Testis (tissue), 2 donors: ENCODE measurements at regions not wholly inside any gene's neighbourhood (a gene's known extent, or its start where the extent isn't known, plus 50 kb on each side); places are given as distances from the start of the nearest gene placed in this dataset.

Source experiments
- POLR2A ChIP-seq: fragments of 450-650 bp; IDR thresholded peaks from one replicate; pipeline ENCODE4 v1.6.1; 2017; ENCODE audit warnings: antibody characterized with exemption, mild to moderate bottlenecking, moderate library complexity
- TF ChIP-seq, protein P1 (sequence below), 3 experiments: fragments of 450-650 bp in 2 of 3; fragments of 200-600 bp in 1 of 3; sonication (generic) in 1 of 3; IDR thresholded peaks; one replicate each; pipeline ENCODE4 v1.5.1; 2016 to 2019; ENCODE audit warnings: antibody characterized with exemption in 3 of 3, mild to moderate bottlenecking in 2 of 3, moderate library complexity in 1 of 3

DNA sequence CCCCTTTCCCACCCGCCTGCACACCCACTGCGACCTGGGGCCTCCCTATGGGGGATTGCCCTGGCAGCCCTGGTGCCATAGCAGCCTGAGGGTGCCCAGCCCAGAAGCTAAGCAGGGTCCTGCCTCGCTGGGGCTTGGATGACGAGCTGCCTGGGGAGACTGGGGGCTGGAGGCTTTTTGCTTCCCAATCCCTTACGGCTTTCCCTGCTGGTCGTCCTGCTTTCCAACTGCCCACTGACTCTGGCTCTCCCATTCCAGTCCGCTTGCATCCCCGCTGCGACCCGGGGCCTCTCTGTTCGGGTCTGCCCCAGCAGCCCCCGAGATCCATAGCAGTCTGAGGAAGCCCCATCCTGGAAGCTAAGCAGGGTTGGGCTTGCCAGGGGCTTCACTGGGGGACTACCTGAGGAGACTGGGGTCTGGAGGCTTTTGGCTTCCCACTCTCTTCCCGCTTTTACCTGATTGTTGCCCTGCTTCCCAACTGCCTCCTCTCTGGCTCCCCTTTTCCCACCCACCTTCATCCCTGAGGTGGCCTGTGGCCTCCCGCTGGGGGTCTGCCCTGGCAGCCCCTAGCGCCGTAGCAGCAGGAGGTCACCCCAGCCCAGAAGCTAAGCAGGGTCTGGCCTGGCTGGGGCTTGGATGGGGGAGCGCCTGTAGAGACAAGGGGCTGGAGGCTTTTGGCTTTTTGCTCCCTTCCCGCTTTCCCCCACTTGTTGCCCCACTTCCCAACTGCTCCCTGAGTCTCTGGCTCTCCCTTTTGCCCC, 2292.8 kb downstream of the TP53TG3F start:
- TF ChIP-seq, protein P1, sequence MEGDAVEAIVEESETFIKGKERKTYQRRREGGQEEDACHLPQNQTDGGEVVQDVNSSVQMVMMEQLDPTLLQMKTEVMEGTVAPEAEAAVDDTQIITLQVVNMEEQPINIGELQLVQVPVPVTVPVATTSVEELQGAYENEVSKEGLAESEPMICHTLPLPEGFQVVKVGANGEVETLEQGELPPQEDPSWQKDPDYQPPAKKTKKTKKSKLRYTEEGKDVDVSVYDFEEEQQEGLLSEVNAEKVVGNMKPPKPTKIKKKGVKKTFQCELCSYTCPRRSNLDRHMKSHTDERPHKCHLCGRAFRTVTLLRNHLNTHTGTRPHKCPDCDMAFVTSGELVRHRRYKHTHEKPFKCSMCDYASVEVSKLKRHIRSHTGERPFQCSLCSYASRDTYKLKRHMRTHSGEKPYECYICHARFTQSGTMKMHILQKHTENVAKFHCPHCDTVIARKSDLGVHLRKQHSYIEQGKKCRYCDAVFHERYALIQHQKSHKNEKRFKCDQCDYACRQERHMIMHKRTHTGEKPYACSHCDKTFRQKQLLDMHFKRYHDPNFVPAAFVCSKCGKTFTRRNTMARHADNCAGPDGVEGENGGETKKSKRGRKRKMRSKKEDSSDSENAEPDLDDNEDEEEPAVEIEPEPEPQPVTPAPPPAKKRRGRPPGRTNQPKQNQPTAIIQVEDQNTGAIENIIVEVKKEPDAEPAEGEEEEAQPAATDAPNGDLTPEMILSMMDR (IDR thresholded peaks at IDR 0.05), result no peak
- no peak for TF ChIP-seq POLR2A
